ENCODE measurements at regions not wholly inside any gene's neighbourhood (a gene's known extent, or its start where the extent isn't known, plus 50 kb on each side); places are given as distances from the start of the nearest gene placed in this dataset.

DNA sequence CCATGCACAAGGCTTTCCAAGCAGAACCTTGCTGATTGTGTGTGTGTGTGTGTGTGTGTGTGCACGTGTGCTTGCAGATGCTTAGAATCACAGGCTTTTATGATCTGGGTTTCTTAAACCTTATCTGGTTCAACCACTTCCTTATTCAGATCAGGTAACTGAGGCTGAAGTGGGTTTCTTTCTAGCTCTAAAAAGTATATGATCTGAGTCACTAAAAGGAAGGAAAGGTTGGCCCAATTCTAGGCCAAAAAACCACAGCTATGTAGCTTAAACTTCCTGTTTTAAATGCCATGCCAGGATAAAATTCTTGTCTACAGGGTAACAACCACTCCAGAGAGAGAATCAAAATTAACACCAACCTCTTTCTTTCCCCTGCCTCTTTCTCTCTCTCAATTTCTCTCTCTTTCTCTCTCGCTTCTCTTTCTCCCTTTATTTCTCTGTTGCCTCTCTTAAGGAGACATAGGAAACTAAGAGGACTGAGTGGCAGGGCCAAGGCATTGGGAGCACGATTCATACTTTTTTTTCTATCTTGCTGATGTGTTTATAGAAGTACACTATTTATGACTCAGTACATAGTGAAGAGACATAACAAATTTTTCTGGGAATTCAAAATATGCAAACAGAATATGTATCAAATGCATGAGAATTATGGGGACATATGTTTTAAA is 140.3 kb downstream of the TRIB2 start:
- DNase-seq (ENCODE audit: low spot score) (no peak), ATAC-seq (ENCODE audit: low FRiP score) (no peak)
- TF ChIP-seq, protein P1, sequence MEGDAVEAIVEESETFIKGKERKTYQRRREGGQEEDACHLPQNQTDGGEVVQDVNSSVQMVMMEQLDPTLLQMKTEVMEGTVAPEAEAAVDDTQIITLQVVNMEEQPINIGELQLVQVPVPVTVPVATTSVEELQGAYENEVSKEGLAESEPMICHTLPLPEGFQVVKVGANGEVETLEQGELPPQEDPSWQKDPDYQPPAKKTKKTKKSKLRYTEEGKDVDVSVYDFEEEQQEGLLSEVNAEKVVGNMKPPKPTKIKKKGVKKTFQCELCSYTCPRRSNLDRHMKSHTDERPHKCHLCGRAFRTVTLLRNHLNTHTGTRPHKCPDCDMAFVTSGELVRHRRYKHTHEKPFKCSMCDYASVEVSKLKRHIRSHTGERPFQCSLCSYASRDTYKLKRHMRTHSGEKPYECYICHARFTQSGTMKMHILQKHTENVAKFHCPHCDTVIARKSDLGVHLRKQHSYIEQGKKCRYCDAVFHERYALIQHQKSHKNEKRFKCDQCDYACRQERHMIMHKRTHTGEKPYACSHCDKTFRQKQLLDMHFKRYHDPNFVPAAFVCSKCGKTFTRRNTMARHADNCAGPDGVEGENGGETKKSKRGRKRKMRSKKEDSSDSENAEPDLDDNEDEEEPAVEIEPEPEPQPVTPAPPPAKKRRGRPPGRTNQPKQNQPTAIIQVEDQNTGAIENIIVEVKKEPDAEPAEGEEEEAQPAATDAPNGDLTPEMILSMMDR (IDR thresholded peaks at IDR 0.05), result no peak

DNA sequence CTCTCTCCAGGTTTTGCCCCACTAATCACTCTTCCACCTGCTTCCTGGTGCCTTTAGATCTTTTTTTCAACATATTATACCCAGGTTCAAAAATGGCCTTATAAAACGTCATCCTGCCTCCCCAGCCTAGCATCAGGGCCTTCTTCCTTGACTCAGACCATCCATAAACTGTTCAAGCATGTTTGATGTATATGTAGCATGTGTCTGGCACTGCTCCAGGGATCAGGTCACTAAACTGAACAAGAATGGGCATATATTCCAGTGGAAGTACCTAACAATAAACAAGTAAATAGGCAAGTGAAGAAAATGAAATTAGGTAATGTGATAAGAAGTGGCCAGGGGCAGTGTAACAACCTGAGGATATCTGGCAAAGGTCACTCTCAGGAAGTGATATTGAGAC is 141.2 kb downstream of the TRIB2 start:
- DNase-seq (ENCODE audit: low spot score) (no peak), ATAC-seq (ENCODE audit: low FRiP score) (no peak)
- TF ChIP-seq, protein P1 (IDR thresholded peaks at IDR 0.05), result no peak

DNA sequence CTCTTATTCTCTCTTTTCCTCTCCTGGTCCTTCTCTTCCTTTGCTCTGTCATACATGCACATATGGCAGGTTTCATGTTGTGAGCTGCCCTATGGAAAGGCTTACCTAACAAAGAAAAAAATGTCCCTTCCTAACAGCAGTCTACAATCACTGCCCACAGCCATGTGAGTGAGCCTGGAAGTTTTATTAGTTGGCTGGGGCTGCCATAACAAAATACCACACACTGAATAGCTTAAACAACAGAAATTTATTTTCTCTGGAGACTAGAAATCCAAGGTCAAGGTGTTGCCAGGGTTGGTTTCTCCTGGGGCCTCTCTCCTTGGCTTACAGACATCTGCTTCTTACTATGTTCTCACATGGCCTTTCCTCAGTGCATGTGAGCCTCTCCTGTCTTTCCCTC is 142.1 kb downstream of the TRIB2 start:
- DNase-seq (ENCODE audit: low spot score), result no peak
- ATAC-seq (ENCODE audit: low FRiP score), result no peak

DNA sequence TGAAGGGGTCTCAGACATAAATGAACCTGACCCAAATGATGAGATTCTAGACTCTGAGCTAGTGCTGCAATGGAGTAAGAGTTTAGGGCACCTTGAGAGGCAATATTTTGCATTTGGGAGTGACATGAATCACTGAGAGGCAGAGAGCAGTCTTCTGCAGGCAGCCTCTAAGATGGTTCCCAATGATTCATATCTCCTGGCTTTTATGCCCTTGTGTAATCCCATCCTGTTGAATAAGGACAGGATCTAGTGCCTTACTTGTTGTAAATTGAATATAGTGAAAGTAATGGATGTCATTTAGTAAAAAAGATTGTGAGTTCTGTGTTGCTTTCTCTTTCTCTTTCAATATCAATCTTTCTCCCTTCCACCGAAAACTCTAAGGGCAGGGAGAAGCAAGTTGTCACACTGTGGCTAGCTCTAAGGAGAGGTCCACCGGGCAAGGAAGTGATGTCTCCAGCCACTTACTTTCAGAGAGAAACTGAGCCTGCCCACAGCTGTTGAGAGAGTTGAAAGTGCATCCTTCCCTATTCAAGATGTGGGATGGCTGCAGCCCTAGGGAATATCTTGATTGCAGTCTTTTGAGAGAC is 144.7 kb downstream of the TRIB2 start:
- ATAC-seq (ENCODE audit: low FRiP score), result peak; percentile 64
- DNase-seq (ENCODE audit: low spot score), result no peak
- TF ChIP-seq, protein P1 (IDR thresholded peaks at IDR 0.05), result no peak

More for the DNA sequence above, 142.1 kb downstream of the TRIB2 start:
- TF ChIP-seq, protein P1 (IDR thresholded peaks at IDR 0.05), result no peak

DNA sequence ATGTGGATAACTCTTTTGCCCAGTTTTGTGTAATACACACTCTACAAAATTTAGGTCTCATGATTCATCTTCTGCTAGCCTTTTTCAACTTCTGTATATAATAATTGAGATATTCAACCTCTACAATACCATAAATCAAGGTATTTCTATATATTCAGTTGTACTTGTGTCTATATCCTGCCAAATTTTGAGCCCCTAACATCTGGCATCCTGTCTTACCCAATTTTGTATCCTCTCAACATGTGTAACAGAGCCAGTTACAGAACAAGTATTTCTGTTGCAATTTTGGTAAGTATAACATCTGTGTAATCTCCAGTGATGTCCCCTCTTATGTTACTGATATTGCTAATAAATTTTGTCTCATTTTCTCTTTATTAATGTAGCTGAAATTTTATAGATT is 145.8 kb downstream of the TRIB2 start:
- DNase-seq (ENCODE audit: low spot score), result no peak
- TF ChIP-seq, protein P1 (IDR thresholded peaks at IDR 0.05), result no peak
- no peak for ATAC-seq (ENCODE audit: low FRiP score)

DNA sequence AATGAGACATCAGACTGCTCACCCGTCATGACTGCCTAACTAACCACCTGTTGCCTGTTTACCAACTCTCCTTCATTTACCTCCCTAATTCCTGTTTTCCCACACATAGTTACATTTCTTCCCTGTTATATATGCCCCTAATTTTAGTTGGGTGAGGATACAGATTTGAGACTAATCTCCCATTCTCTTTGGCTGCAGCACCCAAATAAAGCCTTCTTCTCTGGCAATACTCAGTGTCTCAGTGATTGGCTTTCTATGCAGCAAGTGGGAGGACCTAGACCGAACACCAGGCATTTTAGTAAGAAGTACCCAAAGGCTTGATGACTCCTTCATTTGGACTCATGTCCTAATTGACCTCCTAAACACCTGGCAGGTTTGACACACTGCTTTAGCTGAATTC is 147.2 kb downstream of the TRIB2 start:
- TF ChIP-seq, protein P1 (IDR thresholded peaks at IDR 0.05), result no peak
- ATAC-seq (ENCODE audit: low FRiP score), result no peak
- no peak for DNase-seq (ENCODE audit: low spot score)

Measured in omental fat pad (tissue), 3 donors.